ENCODE measurements at regions not wholly inside any gene's neighbourhood (a gene's known extent, or its start where the extent isn't known, plus 50 kb on each side); places are given as distances from the start of the nearest gene placed in this dataset.

DNA sequence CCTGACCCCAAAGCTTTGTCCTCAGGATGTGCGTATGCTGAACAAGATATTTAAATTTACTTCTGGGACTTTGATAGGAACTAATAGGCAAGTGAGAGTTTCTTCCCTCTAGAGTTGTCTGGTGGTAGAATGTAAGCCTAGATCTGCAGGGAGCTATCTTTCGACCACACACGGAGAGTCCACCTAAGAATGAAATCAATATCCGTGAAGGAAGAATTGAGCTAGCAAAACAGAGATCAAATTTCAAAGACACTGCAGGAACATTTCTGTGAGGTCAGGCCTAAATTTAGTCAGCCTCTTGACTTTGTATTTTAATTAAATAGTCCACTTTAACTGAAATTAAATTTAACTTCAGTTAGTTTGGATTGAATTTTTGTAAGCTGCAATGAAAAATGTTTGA is 871.3 kb downstream of the RAB28 start:
- TF ChIP-seq ASH2L (IDR thresholded peaks at IDR 0.05; ENCODE audit: insufficient read length, low read depth, low read length) (no peak), CEBPB (IDR thresholded peaks at IDR 0.05; ENCODE audit: borderline replicate concordance, low read depth, low read length) (no peak), NFYB (CRISPR knock-in tag; IDR thresholded peaks at IDR 0.05) (no peak), IKZF1 (IDR thresholded peaks at IDR 0.05) (no peak), RBM22 (optimal IDR thresholded peaks at IDR 0.05; ENCODE audit: low read length) (no peak), ZNF263 (CRISPR knock-in tag; IDR thresholded peaks at IDR 0.05) (no peak), ZNF274 (CRISPR knock-in tag; IDR thresholded peaks at IDR 0.05) (no peak)
- TF ChIP-seq, protein P1, sequence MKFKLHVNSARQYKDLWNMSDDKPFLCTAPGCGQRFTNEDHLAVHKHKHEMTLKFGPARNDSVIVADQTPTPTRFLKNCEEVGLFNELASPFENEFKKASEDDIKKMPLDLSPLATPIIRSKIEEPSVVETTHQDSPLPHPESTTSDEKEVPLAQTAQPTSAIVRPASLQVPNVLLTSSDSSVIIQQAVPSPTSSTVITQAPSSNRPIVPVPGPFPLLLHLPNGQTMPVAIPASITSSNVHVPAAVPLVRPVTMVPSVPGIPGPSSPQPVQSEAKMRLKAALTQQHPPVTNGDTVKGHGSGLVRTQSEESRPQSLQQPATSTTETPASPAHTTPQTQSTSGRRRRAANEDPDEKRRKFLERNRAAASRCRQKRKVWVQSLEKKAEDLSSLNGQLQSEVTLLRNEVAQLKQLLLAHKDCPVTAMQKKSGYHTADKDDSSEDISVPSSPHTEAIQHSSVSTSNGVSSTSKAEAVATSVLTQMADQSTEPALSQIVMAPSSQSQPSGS (CRISPR knock-in tag; IDR thresholded peaks at IDR 0.05) = no peak

All from HepG2 (cell line).